Mesothelial cell of epicardium (in vitro differentiated cells): ENCODE measurements at regions not wholly inside any gene's neighbourhood (a gene's known extent, or its start where the extent isn't known, plus 50 kb on each side); places are given as distances from the start of the nearest gene placed in this dataset.

Source experiments
- DNase-seq, 2 experiments: peaks; one replicate each; pipeline ENCODE4 v3.0.0; 2021; ENCODE audit warnings: low spot score in 2 of 2; ENCODE audit not compliant: unreplicated experiment in 2 of 2
- H3K27ac Mint-ChIP-seq: 2 replicates; pipeline ENCODE4 v1.8.0; 2021; ENCODE audit warnings: mixed read lengths
- H3K27me3 Mint-ChIP-seq: 2 replicates; pipeline ENCODE4 v1.8.0; 2021; ENCODE audit warnings: low read depth, mixed read lengths
- H3K36me3 Mint-ChIP-seq: 2 replicates; pipeline ENCODE4 v1.8.0; 2021; ENCODE audit warnings: mixed read lengths
- H3K4me1 Mint-ChIP-seq: 2 replicates; pipeline ENCODE4 v1.8.0; 2021; ENCODE audit warnings: mixed read lengths
- H3K4me3 Mint-ChIP-seq: 2 replicates; pipeline ENCODE4 v1.8.0; 2021; ENCODE audit warnings: mild to moderate bottlenecking, moderate library complexity, mixed read lengths
- H3K9me3 Mint-ChIP-seq: 2 replicates; pipeline ENCODE4 v1.8.0; 2021; ENCODE audit warnings: mixed read lengths
- TF ChIP-seq, protein P1 (sequence below): fragments of 200-600 bp; sonication (generic); IDR thresholded peaks from one replicate; pipeline ENCODE4 v1.5.0; 2021; ENCODE audit warnings: antibody characterized with exemption; ENCODE audit not compliant: unreplicated experiment

DNA sequence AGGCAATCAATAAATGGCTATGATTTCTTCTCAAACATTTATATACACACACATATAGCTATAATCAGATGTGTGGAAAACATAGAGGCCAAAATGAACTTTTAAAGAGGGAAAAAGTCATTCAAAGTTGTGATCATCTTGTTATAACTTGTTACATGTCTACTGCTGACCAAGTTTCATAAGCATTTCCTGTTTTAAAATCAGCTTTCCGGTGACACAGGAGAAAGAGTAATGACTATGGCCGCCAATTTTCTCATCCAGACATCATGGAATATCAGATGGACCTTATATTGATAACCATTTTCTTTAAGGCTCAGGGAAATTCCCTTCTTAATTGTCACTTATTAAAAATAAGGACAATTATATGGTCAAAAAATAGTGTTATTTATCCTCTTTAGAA is 71.7 kb upstream of the AGTR1 start:
- no peak for DNase-seq
- TF ChIP-seq, protein P1, sequence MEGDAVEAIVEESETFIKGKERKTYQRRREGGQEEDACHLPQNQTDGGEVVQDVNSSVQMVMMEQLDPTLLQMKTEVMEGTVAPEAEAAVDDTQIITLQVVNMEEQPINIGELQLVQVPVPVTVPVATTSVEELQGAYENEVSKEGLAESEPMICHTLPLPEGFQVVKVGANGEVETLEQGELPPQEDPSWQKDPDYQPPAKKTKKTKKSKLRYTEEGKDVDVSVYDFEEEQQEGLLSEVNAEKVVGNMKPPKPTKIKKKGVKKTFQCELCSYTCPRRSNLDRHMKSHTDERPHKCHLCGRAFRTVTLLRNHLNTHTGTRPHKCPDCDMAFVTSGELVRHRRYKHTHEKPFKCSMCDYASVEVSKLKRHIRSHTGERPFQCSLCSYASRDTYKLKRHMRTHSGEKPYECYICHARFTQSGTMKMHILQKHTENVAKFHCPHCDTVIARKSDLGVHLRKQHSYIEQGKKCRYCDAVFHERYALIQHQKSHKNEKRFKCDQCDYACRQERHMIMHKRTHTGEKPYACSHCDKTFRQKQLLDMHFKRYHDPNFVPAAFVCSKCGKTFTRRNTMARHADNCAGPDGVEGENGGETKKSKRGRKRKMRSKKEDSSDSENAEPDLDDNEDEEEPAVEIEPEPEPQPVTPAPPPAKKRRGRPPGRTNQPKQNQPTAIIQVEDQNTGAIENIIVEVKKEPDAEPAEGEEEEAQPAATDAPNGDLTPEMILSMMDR: no peak
- Mint-ChIP-seq H3K27ac (no peak overlapping the region), H3K27me3 (no peaks in the 10 kb centered on the region), H3K9me3 (peaks cover 14% of the 10 kb centered on the region), H3K36me3 (no peaks in the 10 kb centered on the region), H3K4me3 (no peak overlapping the region), H3K4me1 (no peaks in the 10 kb centered on the region)

DNA sequence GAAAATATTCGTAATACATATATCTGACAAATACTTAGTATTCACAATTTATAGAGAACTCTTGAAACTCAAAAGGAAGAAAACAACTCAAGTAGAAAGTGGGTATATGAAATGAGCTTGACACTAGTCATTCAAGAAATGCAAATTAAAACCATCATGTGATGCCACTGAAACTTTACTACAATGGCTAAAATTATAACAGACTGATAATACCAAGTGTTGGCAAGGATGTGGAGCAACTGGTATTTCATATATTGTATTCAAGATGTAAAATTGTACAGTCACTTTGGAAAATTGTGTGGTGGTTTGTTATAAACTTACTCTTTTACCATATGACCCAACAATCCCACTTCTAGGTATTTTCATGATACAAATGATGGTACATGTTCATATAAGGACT is 68.7 kb upstream of the AGTR1 start:
- Mint-ChIP-seq H3K4me1 (no peaks in the 10 kb centered on the region), H3K27me3 (peaks cover 18% of the 10 kb centered on the region), H3K27ac (no peak overlapping the region), H3K4me3 (no peak overlapping the region), H3K36me3 (no peaks in the 10 kb centered on the region), H3K9me3 (peaks cover 31% of the 10 kb centered on the region)
- TF ChIP-seq, protein P1: no peak
- DNase-seq: no peak

DNA sequence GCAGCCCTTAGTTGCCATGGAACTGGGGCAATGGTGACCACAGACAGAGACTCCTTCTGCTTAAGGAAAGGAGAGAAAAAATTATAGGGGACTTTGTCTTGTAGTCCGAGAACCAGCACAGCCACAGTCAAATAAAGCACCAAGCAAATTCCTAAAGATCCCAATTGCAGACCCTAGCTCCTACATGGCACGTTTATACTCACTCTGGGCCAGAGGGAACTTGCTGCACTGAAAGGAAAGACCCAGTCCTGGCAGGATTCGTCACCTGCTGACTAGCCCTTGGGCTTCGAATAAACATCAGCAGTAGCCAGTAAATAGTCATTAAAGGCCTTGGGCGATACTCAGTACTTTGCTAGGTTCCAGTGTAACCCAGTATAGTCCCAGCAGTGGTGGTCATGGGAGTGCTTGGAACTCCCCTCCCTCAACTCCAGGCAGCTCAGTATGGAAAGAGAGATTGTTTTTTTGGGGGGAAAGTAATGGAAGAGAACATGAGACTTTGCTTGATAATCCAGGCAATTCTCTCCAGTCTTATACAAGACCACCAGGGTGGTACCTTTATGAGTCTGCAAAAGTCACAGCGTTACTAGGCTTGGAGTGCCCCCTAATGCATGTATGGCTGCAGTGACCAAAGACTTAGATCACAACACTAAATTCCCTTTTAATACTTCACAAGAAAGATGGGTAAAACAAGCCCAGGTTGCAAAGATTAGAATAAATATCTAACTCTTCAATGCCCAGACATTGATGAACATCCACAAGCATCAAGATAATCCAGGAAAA is 66.4 kb upstream of the AGTR1 start:
- Mint-ChIP-seq H3K4me1 (no peaks in the 10 kb centered on the region), H3K9me3 (peaks cover 31% of the 10 kb centered on the region), H3K27ac (no peak overlapping the region), H3K4me3 (no peak overlapping the region), H3K36me3 (no peaks in the 10 kb centered on the region), H3K27me3 (peaks cover 38% of the 10 kb centered on the region)
- no peak for DNase-seq
- TF ChIP-seq, protein P1: no peak

DNA sequence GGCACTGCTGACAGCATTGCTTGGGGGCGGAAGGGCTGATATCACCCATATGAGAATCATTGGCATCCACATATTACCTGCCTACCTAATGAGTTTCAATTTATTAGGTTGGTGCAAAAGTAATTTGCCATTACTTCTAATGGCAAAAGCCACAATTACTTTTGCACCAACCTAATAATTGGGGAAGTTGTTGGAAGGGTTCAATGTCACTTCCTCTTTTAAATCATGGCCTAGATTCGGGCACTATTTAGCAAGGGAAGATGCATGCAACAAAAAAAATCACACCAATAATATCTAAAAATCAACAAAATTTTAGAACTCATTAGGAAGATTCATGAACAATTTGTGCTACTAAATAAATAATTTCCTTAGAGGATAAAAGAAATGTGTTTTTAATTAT is 56.0 kb upstream of the AGTR1 start:
- peaks cover 6% of the 10 kb centered on the region for H3K27me3 Mint-ChIP-seq
- no peaks in the 10 kb centered on the region for H3K36me3 Mint-ChIP-seq
- no peak overlapping the region for H3K27ac Mint-ChIP-seq
- H3K4me1 Mint-ChIP-seq: peaks cover 2% of the 10 kb centered on the region
- H3K9me3 Mint-ChIP-seq: no peaks in the 10 kb centered on the region
- TF ChIP-seq, protein P1: no peak
- no peak for DNase-seq
- H3K4me3 Mint-ChIP-seq: no peak overlapping the region

DNA sequence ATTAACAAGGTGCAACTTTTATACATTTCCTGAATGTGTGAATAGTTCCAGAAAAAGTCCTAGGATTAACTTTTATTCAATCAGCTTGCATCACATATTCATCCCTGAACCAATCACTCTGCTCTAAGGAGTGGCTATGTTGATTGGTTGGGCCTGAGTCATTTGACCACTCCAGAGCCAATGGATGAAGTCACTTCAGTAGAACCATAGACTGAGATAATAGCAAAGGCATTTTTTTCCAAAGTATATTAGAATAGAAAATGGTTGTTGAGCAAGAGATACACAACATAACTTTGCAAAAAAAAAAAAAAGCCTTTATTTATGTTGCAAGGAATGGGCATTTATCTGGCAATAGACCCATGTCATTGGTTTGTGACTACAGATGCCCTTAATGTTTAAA is 55.5 kb upstream of the AGTR1 start:
- Mint-ChIP-seq H3K27me3 (peaks cover 3% of the 10 kb centered on the region), H3K36me3 (no peaks in the 10 kb centered on the region), H3K4me1 (peaks cover 2% of the 10 kb centered on the region), H3K27ac (no peak overlapping the region), H3K9me3 (no peaks in the 10 kb centered on the region), H3K4me3 (no peak overlapping the region)
- DNase-seq: no peak
- TF ChIP-seq, protein P1: no peak
